Mucosa of gallbladder (tissue), 1 donor: ENCODE measurements at regions not wholly inside any gene's neighbourhood (a gene's known extent, or its start where the extent isn't known, plus 50 kb on each side); places are given as distances from the start of the nearest gene placed in this dataset.
"Not testable (repeated sequence)": the region's sequence is repeated elsewhere in the genome, so short reads cannot be mapped to it uniquely, and the experiment has no call there.

ENCODE experiments used
- DNase-seq: peaks from one replicate; pipeline ENCODE4 v3.0.0-alpha.2; 2020; ENCODE audit warnings: low spot score
- donor health status: DM: no; HTN: no; CAD: no.

- DNase-seq = no peak
Observed at GRCh38 chr18:34528177-34528576, 181.9 kb upstream of the DTNA start.

DNA sequence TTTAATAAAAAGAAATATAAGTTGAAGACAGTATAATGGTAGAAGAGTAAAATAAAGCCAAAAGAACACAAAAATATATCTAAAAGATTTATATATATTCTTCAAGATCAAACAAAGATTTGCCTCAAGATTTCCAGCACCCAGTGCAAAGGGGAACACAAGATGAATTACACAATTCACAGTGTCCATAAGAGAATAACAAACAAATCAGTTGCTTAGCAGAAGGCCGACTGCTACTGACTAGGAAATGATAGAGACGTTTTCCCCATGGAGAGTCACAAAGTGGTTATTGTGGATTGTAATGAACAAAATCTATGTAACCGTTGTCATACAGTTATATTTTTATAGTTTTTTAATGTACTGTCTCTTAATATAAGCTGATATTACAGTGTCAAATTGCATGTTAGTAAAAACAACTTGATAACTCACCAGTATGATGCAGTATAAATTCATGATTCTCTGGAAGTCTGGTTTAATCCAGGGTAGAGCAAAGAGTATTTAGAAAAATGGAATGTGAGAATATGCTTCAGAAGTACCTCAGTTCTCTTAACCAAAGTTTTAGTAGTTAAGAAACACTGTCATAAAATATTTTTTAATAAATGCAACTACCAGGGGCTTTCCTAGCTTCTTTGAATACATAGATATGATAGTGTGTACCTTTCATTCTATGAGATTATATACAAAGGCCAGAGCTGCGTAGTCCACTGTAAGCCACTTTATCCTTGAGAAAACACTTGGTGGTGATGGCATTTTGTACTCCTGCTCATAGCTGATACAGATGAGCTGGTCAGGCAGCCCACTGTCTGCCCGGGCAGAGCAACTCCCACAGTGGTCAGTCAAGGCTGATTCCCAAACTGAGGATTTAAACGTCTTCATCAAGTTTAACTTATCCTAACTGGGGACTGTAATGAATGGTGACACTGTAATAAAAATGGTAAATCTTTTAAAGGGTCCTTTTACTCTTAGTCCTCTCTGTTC, 180.5 kb upstream of the DTNA start:
- no peak for DNase-seq

DNA sequence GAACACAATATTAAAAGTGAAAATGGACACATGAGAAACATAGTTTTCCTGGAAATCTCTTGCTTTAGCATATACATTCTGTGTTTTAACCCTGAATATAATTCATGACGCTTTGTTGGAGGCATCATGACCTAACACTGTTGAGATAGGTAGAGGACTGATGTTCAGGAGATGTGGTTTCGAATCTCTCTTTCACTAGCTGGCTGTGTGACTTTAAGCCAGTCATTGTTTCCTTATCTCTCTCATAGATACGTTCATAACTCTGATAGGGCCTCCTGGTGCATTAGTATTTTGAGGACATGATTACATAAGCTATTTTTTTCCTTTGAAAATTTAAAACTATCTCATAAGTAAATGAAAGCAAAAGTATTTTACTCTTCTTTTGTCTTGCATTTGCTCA, 179.0 kb upstream of the DTNA start:
- DNase-seq = no peak

DNA sequence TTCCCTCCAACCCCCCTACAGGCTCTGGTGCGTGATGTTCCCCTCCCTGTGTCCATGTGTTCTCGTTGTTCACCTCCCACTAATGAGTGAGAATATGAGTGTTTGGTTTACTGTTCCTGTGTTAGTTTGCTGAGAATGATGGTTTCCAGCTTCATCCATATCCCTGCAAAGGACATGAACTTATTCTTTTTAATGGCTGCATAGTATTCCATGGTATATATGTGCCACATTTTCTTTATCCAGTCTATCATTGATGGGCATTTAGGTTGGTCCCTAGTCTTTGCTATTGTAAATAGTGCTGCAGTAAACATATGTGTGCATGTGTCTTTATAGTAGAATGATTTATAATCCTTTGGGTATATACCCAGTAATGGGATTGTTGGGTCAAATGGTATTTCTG, 175.5 kb upstream of the DTNA start:
- DNase-seq = not testable (repeated sequence)

DNA sequence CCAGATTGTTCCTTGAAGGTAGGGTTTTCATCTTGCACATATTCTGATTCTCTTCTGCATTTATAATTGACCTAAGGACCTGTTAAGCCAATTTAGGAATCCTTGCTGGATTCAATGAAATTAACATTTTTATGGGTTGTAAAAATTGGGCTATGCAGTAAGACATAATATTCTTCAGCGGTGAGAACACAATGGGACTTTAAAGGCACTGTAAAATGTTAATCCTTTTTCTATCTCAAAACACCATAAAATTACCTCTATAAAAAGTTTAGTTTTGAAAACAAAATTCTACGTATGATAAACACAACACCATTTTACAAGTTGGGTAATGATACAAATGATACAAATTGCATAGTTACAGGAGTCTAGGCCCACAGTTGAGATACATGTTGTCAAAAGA, 169.2 kb upstream of the DTNA start:
- no peak for DNase-seq

DNA sequence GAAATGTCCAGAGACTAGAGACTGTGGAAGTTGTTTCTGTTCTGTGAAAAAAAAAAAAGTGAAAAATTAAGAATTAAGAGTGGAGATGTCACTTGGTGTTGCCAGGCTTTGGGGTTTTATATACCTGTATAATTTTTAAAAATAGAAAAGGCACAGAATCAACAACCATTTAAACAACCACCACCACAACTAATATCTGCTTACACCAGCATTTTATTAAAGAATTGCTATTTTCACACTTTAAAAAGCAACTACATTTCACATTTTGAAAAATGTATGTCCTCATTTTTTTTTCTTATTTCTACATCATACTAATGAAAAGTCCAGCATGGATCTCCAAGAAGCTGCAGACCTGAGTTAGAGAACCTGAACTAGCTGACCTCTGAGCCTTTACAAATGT, 167.5 kb upstream of the DTNA start:
- no peak for DNase-seq

DNA sequence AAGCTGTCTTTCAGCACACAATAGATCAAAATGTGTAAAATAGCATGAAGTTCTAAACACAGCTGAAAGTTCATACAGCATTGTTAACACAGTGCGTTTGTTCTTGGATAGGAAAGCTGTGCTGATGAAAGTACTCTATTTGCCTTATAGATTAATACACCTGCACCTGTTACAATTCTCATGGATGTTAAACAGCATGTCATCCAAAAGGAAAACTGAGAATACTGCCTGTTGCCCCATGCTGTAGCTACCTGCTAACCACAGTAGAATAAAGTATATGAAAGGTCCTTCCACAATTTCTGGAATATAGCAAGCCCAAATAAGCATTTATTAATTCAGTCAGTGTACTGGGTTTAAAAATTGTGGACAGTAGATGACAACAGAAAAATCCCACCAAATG, 166.7 kb upstream of the DTNA start:
- no peak for DNase-seq

GRCh38 chr18:34543945-34544344, 166.2 kb upstream of the DTNA start:
- DNase-seq = no peak

GRCh38 chr18:34544930-34545329, 165.2 kb upstream of the DTNA start:
- DNase-seq = no peak

DNA sequence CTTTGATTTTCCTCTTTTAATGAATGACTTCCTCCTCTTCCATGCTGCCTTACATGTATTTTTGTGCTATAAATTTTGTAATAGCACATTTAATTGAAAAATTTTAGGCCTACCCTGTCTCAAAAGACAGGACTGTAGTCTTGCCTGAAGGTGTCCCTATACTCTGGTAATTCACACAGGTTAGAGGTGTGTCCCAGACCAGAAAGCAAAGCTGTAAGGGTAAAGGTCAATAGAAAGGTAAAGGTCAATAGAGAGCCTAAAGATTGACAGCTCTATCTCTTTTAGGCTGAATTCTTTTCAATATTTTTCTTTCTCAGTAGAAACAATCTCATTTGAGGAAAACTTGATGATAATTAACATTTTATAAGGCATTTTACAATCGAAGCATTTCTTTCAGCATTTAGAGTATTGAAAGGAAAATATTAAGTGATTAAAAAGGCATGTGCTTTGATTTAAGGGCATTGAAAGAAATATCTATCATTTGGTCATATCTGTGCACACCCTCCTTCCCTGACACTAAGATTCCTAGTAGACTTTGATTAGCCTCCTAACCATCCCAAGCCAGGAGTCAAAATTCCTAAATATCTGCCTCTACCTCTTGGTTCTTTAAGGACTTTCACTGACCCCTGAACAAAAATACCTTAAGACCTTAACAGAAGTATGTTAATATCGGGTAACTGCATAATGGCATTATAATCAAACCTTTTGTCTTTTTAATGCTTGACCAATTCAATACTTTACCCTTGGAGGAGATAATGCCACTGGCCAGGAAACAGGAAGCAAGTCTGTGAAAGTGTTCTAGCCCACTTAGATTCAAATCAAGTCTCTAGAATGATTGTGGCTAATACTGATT, 161.8 kb upstream of the DTNA start:
- DNase-seq = no peak

DNA sequence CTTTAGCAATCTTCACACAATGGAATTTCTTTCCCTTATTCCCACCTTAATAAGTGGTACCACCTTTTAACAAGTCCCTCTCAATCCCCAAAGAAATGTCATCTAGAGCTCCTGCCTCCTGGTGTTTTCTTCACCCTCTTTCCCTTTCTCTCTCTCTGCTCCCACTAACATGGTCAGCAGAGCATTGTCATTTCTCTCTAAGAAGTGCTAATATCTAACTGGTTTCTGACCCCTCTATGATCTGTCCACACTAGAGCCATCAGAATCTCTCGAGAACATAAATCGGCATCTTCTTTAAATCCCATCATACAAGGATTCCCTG, 161.2 kb upstream of the DTNA start:
- no peak for DNase-seq

GRCh38 chr18:34549367-34549766, 160.7 kb upstream of the DTNA start:
- no peak for DNase-seq

- no peak for DNase-seq
Observed at GRCh38 chr18:34550156-34550555, 159.9 kb upstream of the DTNA start.

DNA sequence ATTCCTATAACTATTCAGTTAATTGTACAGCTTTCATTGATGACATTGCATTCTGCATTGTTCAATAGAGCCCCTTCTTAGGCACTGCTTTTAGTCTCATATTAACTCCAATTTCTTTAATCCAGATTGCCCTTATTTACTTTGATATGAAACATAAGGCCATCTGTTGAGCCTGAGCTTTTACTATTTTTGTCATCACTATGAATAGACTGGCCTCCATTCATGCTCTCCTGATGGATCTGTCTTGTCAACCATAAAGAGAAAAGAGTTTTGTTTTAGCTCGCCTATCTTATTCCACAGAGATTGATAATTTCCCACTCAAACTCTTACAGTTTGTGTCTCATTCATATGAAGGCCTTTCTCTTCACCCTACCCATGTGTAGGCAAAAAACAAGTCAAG, 159.2 kb upstream of the DTNA start:
- no peak for DNase-seq

DNA sequence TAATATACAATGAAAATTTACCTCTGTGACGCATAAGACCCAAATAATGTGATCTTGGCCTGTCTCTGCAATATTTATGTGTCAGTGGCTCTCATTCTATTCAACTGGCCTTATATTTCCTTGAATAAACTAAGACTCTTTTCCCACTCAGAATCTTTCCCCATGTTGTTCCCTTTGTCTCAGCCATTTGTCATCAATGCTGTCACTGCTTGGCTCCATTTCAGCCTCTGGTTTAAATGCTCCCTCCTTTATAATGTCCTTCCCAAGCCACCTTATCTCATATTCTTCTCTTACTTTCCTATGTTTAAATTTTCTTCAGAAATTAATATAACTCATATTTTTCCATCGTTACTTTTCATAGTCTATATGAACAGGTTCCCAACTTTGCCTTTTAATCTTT, 158.3 kb upstream of the DTNA start:
- DNase-seq = no peak

GRCh38 chr18:34562252-34562870, 147.7 kb upstream of the DTNA start:
- DNase-seq = no peak

DNA sequence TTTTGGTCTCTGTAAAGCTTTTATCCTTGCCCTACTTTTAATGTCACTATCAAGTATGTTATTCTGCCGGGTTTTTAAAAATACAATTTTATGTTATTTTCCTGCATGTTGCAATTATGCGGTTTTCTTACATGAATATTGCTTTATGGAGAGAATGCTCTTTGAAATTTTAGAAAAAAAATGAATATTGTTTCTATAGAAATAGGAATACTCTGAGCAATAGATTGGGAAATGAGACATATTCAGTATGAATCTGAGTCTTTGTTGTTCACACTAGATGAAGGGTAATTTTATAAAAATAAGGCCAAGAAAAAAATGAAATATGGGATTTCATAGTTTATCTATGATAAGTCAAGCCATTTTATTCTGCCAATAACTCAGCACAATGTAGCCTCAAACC, 142.2 kb upstream of the DTNA start:
- no peak for DNase-seq

- DNase-seq = no peak
Observed at GRCh38 chr18:34576622-34577021, 133.5 kb upstream of the DTNA start.

- no peak for DNase-seq
Observed at GRCh38 chr18:34583895-34584294, 126.2 kb upstream of the DTNA start.

DNA sequence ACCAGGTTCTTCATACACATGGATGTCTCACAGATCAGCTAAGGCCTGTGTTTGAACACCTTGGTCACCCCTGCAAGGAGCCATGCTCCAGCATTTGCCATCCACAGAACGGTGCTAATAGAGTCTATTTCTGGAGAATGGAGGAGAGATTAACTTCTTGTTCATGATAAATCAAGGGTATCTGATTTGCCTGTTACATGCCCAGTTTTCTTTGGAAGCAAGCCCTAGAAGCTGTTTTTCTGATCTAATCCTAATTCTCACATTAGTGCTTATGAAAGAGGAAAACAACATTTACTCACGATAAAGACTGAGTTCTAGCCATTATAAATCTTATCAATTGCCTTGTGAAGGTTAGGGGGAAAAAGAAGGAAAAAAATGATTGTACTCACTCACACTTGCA, 119.6 kb upstream of the DTNA start:
- no peak for DNase-seq

DNA sequence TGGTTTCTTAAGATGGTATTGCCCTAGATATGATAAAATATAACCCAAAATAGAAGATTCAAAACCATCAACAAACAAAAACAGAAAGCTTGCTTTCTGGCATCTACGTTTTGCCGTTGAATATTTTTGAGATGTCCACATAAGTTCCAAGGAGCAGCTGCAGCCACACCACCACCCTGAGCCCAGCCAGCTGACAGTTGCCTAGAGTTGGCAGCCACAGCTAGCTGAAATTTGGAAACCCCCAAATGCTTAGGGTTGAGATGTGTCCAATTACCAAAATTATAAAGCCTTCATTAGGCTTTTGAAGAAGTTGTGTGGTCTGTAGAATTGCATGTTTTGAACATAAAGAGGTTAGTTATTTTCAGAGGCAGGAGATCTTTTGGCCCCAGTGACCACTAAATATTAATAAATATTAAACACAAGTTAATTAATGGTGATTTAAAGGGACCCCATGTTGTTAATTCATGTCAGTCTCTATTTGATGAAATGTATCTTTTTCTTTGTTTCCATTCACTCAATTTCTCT, 118.1 kb upstream of the DTNA start:
- DNase-seq = no peak

DNA sequence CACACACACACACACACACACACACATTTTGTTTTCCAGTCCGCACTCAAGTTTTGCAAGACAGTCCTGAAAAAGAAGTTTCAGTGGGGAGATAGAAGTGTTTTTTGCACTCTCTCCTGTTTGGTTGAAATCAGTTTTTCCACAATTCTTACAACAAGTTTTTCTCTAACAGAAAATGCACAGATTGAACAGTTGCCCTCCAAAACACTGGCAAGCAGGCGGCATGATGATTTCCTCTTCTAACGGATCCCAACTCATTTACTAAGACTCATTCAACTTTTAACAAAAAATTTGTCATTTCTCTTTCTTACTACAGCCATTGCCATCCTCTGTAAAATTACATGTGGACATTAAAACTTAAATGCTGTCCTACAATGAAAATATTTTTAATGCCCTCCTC, 117.6 kb upstream of the DTNA start:
- DNase-seq = no peak
